ENCODE measurements at regions not wholly inside any gene's neighbourhood (a gene's known extent, or its start where the extent isn't known, plus 50 kb on each side); places are given as distances from the start of the nearest gene placed in this dataset.

GRCh38 chr11:112615891-112616290 lies 345.3 kb upstream of the NCAM1 start:
- TF ChIP-seq, protein P1, sequence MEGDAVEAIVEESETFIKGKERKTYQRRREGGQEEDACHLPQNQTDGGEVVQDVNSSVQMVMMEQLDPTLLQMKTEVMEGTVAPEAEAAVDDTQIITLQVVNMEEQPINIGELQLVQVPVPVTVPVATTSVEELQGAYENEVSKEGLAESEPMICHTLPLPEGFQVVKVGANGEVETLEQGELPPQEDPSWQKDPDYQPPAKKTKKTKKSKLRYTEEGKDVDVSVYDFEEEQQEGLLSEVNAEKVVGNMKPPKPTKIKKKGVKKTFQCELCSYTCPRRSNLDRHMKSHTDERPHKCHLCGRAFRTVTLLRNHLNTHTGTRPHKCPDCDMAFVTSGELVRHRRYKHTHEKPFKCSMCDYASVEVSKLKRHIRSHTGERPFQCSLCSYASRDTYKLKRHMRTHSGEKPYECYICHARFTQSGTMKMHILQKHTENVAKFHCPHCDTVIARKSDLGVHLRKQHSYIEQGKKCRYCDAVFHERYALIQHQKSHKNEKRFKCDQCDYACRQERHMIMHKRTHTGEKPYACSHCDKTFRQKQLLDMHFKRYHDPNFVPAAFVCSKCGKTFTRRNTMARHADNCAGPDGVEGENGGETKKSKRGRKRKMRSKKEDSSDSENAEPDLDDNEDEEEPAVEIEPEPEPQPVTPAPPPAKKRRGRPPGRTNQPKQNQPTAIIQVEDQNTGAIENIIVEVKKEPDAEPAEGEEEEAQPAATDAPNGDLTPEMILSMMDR (IDR thresholded peaks at IDR 0.05; ENCODE audit: low read depth, low read length): no peak
- DNase-seq (ENCODE audit: low read depth, low spot score): no peak
- in situ Hi-C loops (cut with HindIII; ENCODE audit: low sequenced_read_pairs): no loop called here
- H3K4me3 ChIP-seq (ENCODE audit: low read depth, low read length): no peak overlapping the region

DNA sequence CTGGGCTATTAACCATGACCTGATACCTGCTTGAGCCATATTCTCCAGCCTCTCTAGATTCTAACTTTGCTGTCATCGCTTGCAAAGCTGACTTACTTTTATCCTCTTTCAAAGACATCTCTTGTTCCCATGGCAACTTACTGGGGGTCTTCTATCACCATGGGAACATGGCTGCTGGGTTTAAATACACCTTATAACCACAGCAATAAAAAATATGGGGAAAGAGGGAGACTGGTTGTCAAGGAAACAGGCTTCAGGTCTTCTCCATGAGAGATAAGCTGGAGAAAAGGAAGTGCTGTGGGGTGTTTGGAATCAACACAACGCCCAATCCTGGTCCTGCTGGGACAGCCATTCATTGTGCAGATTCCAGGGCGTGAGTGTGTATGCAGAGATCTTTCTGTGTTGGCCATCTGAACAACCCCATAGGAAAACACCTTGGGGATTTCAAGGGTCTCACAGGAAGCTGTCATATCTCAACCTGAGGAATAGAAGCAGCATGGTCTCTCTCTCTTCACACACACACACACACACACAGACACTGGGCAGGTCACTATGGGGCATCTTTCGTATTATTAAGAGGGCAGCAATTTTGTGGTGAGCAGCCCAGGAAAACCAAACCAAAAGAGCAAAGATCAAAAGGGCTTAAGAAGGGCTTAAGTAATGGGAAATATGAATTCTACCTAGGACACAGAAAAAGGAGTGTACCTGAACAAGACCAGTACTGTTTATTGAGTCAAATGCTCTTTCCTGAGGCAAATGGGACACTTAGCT lies 344.7 kb upstream of the NCAM1 start:
- in situ Hi-C loops (cut with HindIII; ENCODE audit: low sequenced_read_pairs): no loop called here
- no peak overlapping the region for H3K4me3 ChIP-seq (ENCODE audit: low read depth, low read length)
- DNase-seq (ENCODE audit: low read depth, low spot score): no peak
- TF ChIP-seq, protein P1 (IDR thresholded peaks at IDR 0.05; ENCODE audit: low read depth, low read length): no peak

DNA sequence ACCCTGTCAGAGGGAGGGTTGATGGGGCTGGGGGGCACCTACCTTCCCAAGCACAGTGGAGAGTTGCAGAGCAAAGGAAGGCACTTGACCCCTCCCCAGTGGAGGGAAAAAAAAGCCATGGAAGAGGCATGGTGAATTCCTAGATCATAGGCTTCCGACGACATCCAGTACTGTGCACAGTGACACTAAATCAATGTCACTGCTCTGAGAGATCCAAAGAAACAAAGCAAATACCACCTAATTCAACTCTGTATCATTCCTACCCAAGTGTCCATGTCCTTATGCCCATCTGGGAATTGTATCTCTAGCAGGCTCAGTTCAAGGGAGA lies 344.2 kb upstream of the NCAM1 start:
- TF ChIP-seq, protein P1 (IDR thresholded peaks at IDR 0.05; ENCODE audit: low read depth, low read length): no peak
- no peak for DNase-seq (ENCODE audit: low read depth, low spot score)
- no peak overlapping the region for H3K4me3 ChIP-seq (ENCODE audit: low read depth, low read length)
- in situ Hi-C loops (cut with HindIII; ENCODE audit: low sequenced_read_pairs): no loop called here

DNA sequence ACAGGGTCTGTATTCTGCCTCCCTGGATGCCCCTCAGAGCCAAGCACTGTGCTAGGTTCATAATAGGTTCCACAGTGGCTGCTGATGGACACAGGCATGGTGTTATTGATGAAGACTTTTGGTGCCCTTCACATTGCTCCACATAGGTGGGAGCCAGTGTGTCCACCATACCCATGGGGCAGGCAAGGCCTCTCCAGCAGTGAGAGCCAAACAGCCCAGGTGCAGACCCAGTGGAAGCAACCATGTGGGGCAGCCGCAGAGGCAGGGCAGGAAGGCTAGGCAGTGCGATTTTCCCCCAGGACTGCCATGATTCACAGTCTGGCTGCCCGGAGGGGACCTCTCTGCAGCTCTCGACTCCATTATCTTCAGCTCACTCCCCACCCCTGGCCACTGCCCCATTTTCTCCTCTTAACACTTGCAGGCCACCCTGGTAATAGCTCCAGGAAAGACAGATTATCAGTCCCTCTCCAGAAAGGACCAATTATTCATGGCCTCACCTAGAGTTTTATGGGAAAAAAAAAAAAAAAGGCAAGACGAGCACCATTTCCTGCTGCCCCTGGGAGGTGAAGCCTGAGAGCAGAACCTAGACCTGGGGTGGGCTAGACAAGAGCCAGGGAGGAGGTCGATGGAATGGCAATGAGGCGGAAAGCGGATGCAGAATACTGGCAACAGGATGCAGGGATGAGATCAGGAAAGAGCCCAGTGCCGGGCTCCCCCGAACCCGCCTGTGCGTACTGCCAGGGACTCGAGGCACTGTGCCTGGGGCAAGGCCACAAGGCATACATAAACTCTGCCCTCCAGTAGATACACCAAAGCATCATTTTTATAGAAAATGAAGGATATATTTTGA lies 343.0 kb upstream of the NCAM1 start:
- in situ Hi-C loops (cut with HindIII; ENCODE audit: low sequenced_read_pairs): no loop called here
- DNase-seq (ENCODE audit: low read depth, low spot score): no peak
- H3K4me3 ChIP-seq (ENCODE audit: low read depth, low read length): no peak overlapping the region
- TF ChIP-seq, protein P1 (IDR thresholded peaks at IDR 0.05; ENCODE audit: low read depth, low read length): no peak

DNA sequence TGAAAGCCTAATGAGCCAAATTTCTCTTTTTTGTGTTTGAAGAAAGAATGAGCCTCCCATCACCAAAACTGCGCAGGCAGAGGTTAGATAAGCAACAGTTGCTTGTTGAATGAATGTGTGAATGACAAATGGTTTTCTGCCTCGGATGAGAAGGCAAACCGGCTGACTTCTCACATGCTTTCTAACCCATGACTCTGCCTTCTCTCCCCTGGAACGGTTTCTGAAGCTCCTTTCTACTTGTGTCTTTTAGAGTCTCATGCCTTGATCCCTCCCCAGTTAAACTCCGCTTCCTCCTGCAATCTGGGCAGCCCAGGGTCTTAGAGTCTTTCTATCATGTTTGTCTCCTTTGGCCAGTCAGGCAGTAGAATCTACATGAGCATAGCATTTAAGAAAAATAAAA lies 342.1 kb upstream of the NCAM1 start:
- TF ChIP-seq, protein P1 (IDR thresholded peaks at IDR 0.05; ENCODE audit: low read depth, low read length): no peak
- in situ Hi-C loops (cut with HindIII; ENCODE audit: low sequenced_read_pairs): no loop called here
- H3K4me3 ChIP-seq (ENCODE audit: low read depth, low read length): no peak overlapping the region

DNA sequence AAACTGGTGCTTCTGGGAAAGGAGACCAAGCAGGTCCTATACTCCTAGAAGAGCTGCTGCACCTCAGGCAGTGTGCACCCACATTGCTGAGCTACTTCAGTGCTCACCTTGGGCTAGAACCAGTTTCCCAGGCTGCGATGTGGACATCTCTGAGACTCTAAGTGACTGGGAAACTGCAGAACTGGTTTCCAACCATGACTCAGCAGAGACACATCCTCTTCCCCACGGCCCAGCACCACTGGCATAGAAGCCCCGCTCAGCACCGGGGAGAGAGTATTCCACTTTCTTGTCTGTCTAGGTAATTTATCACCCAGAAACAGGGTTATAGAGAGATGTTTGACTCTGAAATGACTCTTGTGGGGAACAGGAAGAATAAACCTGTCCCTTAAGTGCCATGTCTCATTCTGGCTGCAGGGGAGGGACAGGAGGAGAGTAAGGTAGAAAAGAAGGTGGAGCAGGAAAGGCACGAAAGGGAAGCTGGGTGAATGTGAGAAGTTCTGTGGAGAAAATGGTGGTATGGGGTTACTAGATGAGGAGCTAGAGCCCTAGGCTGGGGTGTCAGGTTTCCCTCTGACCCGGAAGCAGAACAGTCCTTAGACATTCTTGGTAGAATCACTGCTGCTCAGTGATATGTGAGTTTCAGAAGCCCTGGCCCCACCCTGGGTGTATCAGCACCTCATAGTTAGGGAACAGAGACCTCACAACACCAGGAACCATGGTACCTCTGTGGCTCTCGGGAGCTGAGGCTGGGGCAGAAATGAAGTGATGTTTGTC lies 340.4 kb upstream of the NCAM1 start:
- peak; percentile 22 for DNase-seq (ENCODE audit: low read depth, low spot score)
- no peak overlapping the region for H3K4me3 ChIP-seq (ENCODE audit: low read depth, low read length)
- TF ChIP-seq, protein P1 (IDR thresholded peaks at IDR 0.05; ENCODE audit: low read depth, low read length): no peak
- in situ Hi-C loops (cut with HindIII; ENCODE audit: low sequenced_read_pairs): no loop called here

More for the DNA sequence above, 342.1 kb upstream of the NCAM1 start:
- DNase-seq (ENCODE audit: low read depth, low spot score): no peak
